Activated effector memory CD4-positive, alpha-beta T cell treated with Interleukin-2 at 50 U/mL for 16 hours (primary cell): ENCODE measurements at regions not wholly inside any gene's neighbourhood (a gene's known extent, or its start where the extent isn't known, plus 50 kb on each side); places are given as distances from the start of the nearest gene placed in this dataset.

Experiments
- DNase-seq: peaks from one replicate; pipeline ENCODE4 v3.0.0-alpha.2; 2020

GRCh38 chr3:66693461-66694031, 192.7 kb upstream of the LRIG1 start:
- no peak for DNase-seq

GRCh38 chr3:66702126-66702525, 201.3 kb upstream of the LRIG1 start:
- DNase-seq: no peak

GRCh38 chr3:66703501-66703900, 202.7 kb upstream of the LRIG1 start:
- no peak for DNase-seq

GRCh38 chr3:66705076-66705475, 204.3 kb upstream of the LRIG1 start:
- no peak for DNase-seq

- DNase-seq: no peak
These were observed 206.1 kb upstream of the LRIG1 start for GRCh38 chr3:66706890-66707289.

- no peak for DNase-seq
These were observed 208.7 kb upstream of the LRIG1 start for GRCh38 chr3:66709532-66709931.

GRCh38 chr3:66712210-66712609, 211.4 kb upstream of the LRIG1 start:
- no peak for DNase-seq

- no peak for DNase-seq
These were observed 213.1 kb upstream of the LRIG1 start for GRCh38 chr3:66713921-66714320.

- no peak for DNase-seq
These were observed 215.0 kb upstream of the LRIG1 start for GRCh38 chr3:66715806-66716205.

GRCh38 chr3:66717806-66718205, 217.0 kb upstream of the LRIG1 start:
- no peak for DNase-seq

- DNase-seq: no peak
These were observed 219.1 kb upstream of the LRIG1 start for GRCh38 chr3:66719796-66720356.

- no peak for DNase-seq
These were observed 219.7 kb upstream of the LRIG1 start for GRCh38 chr3:66720508-66720907.

- DNase-seq: no peak
These were observed 221.9 kb upstream of the LRIG1 start for GRCh38 chr3:66722675-66723074.

- no peak for DNase-seq
These were observed 222.4 kb upstream of the LRIG1 start for GRCh38 chr3:66723231-66723630.

GRCh38 chr3:66729687-66730393, 229.0 kb upstream of the LRIG1 start:
- no peak for DNase-seq

- no peak for DNase-seq
These were observed 238.0 kb upstream of the LRIG1 start for GRCh38 chr3:66738625-66739365.

- no peak for DNase-seq
These were observed 239.4 kb upstream of the LRIG1 start for GRCh38 chr3:66740260-66740659.

- DNase-seq: no peak
These were observed 243.7 kb upstream of the LRIG1 start for GRCh38 chr3:66744521-66744920.

GRCh38 chr3:66744986-66745385, 244.2 kb upstream of the LRIG1 start:
- DNase-seq: no peak

- no peak for DNase-seq
These were observed 246.4 kb upstream of the LRIG1 start for GRCh38 chr3:66747261-66747660.

- no peak for DNase-seq
These were observed 246.9 kb upstream of the LRIG1 start for GRCh38 chr3:66747696-66748095.

GRCh38 chr3:66748175-66748876, 247.5 kb upstream of the LRIG1 start:
- DNase-seq: no peak

GRCh38 chr3:66751842-66752241, 246.3 kb upstream of the KBTBD8 start:
- DNase-seq: no peak
